Muscle of arm (tissue), 1 donor: ENCODE measurements at regions not wholly inside any gene's neighbourhood (a gene's known extent, or its start where the extent isn't known, plus 50 kb on each side); places are given as distances from the start of the nearest gene placed in this dataset.

ENCODE experiments used
- DNase-seq: peaks from one replicate; pipeline ENCODE4 v3.0.0-alpha.2; 2013

DNA sequence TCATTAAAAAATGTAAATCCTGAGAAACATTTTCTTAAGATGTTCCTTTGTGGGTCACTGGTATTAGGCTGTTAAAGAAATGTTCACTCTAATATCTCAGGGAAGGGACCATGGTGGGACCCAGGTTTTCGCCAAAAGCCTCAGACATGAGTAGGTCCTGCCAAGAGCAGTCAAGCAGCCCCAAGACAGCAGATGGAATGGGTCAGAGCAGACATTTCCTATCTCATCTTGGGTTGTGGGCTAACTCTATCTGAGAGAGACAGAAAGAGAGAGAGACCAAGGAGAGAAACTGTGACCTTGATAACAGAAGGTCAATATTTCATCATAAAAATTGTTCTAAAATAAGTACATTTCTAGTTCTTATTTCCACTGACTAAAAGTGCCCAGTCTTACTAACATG is 661.7 kb downstream of the TSN start:
- no peak for DNase-seq

DNA sequence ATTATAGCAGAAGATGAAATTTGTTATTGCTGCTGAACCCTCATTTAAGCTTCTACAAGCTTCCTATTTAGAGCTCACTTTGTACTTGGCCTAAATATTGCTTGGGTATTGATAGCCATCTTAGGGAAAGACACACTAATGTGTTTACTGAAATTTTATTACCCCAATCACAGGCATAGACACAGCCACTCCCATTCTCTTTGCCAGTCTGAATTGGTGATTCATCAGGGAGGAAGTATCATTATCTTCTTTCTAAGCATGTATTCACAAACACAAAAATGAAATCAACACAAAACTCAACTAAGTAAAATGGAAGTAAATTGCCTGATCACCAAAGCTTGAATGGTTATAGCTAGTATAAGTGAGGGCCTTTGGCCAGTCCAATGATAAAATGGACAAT is 666.3 kb downstream of the TSN start:
- no peak for DNase-seq

- DNase-seq: no peak
Observed at GRCh38 chr2:122422384-122422991, 667.0 kb downstream of the TSN start.

DNA sequence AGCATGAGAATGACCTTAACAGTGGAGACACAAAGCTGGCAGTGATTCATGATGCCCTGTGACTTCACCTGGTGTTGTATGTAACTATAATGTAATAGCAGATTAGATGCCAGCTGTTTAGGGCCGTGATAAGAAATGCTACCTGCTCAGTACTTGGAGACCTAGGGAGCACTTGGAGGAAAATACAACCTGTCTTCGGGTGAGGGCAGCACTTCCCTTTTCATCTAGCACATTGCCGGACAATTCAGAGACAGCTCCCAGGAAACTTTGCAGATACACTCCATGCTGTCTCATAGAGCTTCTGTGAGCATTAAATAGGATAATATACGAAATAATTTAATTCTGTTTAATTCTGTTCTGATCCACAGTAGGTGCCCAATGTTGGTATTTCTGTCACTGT is 668.5 kb downstream of the TSN start:
- no peak for DNase-seq

- no peak for DNase-seq
Observed at GRCh38 chr2:122433123-122433754, 677.8 kb downstream of the TSN start.

DNA sequence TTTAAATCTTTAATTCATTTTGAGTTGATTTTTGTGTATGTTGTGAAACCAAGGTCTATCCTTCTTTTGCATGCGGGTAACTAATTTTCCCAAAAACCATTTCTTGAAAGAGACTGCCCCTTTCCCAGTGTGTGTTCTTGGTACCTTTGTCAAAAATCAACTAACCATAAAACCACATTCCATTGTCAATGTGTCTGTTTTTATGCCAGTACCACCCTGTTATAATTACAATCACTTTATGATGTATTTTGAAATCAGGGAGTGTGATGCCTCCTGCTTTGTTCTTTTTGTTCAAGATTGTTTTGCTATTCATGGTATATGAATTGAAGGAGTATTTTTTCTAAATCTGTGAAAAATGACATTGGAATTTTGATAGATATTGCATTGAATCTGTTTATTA is 689.6 kb downstream of the TSN start:
- no peak for DNase-seq

DNA sequence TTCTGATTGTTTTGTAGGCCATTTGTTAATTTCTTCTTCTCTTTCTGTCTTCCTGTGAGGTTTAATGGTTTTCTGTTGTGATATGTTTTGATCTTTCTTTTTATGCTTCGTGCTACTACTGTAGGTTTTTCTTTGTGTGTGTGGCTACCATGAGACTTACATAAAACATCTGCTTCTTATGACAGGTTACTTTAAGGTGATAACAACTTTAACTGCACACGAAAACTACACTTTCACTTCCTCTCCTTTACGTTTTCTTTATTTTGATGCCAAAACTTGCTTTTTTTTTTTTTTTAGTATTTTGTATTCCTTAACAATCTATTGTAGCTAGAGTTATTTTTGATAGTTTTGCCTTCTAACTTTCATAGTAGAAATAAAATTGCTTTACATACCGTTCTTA is 691.3 kb downstream of the TSN start:
- DNase-seq: no peak

- DNase-seq: no peak
Observed at GRCh38 chr2:122447237-122447636, 691.8 kb downstream of the TSN start.

- no peak for DNase-seq
Observed at GRCh38 chr2:122451040-122451439, 695.6 kb downstream of the TSN start.

GRCh38 chr2:122451697-122452096 is 696.2 kb downstream of the TSN start:
- no peak for DNase-seq

DNA sequence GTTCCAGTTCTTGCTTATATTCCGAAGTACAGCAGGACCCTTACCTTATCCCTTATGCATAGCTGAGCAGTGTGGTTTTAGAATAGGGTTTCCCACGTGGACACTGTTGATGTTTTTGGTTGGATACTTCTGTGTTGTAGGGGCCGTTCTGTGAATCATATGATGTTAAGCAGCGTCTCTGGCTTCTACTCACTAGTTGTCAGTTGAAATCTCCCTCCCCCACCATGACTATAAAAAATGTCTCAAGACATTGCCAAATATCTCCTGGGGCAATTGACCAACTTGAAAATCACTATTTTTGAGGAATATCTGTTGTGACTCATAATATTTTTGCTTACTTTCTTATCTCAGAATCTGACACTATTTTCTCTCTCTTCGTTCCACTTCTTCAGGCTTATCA is 713.7 kb downstream of the TSN start:
- no peak for DNase-seq

- peak; percentile 82 for DNase-seq
Observed at GRCh38 chr2:122471753-122472152, 716.3 kb downstream of the TSN start.

GRCh38 chr2:122478117-122478516 is 722.7 kb downstream of the TSN start:
- DNase-seq: peak; percentile 22

DNA sequence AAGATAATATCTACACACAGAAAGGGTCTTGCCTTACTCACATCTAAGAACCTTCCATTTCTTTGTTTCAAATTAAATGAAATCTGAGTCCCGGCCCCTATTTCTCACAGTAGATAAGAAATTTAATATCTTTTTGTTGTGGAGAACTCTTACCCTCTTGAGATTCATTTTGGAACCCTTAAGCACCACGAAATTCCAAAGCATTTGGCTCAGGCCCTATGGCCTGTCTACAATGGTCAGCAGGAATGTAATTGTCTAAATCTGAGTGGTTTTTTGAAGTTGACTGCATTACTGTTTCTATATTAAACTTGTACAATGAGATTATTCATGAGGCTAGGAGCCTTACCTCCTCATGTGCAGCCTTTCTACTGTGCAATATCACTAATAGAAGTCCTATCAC is 723.3 kb downstream of the TSN start:
- DNase-seq: peak; percentile 32

- DNase-seq: no peak
Observed at GRCh38 chr2:122480501-122481243, 725.2 kb downstream of the TSN start.

DNA sequence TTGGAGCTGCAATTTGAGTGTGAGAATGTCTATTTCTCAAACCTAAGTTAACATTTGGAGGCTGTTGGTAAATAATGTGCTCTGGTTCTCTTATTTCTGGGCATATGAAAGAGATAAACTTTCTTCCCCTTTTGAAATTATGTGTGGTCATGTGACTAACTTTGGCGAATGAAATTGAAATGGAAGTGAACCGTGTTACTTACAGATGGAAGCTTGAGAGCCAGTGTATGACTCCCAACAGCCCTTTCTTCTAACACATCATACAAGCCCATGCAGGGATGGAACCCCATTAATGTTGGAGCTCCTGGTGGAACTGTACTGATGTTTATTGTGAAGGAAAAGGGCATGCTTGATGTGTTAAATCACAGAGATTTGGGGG is 725.8 kb downstream of the TSN start:
- no peak for DNase-seq

DNA sequence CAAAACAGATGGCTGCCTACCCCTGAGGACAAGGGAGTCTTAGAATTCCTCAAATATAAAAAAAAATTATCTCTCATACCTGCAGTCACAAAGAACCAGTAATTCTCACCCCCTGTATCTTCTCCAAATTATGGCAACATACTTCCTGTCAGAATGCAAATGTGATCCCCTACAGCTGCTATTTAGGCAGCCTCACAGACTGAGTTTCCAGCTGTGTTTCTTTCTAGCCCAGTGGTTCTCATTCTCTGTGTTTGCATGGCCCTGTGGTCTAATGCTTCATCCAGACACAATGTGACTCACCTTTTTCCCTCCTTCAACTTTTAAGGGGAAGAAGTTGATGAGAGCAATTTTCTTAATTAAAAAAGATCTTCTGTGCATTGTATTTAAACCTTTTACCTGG is 726.3 kb downstream of the TSN start:
- DNase-seq: no peak

DNA sequence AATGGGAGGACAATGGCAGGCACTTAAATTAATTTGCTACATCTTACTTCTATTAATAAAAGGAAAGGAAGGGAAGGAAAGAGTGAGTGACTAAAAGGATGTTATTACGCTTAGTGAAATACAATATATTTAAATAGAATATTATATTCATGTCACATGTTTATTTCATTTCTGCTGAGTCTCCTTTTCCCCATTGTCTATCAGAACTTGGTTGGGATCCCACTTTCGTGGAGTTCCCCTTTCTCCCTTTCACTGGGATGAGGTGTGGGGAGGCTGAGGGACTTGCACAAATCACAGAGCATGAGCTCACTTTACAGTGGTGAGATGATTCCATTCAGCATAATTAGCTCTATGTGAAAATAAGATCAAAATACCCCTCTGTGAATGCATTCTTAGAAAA is 730.6 kb downstream of the TSN start:
- no peak for DNase-seq

DNA sequence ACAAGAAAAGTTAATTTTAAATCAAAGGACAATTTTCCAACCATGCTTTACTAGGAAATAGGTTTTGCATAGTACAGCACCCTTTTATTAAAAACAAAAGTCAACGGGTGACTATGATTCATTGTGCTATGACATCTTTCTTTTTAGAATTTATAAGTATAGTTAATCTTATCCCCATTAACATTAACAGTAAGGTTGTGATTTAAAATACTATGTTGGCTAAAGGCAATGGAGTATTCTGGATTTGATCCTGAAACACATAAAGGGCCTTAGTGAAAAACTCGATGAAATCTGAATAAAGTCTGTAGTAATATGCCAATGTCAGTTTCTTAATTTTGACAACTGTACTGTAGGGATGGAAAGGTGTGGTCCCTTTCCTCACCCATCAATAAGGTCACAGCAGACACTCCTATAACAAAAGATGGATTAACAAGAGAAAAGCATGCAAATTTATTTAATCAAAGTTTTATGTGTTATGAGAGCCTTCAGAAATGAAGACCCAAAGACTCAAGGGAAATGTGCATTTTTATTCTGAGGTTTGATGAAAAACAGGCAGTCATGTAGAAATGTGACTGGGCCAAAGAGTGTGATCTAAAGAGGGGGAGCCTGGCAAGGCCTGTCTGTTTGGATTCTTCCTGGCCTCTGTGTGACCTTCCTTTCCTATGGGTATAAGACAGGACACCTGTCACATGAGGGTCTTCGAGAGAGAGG is 731.4 kb downstream of the TSN start:
- no peak for DNase-seq

GRCh38 chr2:122491011-122491410 is 735.6 kb downstream of the TSN start:
- DNase-seq: no peak

DNA sequence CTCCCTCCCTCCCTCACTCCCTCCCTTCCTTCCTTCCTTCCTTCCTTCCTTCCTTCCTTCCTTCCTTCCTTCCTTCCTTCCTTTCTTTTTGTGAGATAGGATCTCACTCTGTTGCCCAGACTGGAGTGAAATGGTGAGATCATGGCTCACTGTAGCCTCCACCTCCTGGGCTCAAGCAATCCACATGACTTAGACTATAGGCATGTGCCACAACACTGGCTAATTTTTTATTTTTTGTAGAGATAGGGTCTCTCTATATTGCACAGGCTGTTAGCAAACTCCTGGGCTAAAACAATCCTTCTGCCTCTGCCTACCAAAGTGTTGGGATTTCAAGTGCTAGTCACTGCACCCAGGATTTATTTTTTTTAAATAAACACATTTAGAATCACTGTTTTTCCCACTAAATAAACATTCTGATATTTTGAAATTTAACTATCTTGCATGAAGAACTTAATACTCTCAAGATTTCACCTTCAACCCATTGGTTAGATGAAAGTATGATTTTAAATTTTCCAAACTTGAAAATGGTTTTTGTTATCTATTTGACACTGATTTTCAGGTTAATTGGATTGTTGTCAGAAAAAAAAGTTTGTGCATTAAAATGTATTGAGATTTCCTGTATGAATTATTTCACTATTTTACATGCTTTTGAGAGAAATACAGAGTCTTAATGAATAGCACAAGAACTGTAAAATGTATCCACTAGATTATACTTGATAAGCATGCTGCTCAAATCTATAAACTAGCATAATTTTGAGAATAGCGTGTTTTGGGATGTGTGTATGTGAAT is 745.1 kb downstream of the TSN start:
- no peak for DNase-seq

- DNase-seq: no peak
Observed at GRCh38 chr2:122506620-122507019, 751.2 kb downstream of the TSN start.
